NOMO-1 (cell line): ENCODE measurements at regions not wholly inside any gene's neighbourhood (a gene's known extent, or its start where the extent isn't known, plus 50 kb on each side); places are given as distances from the start of the nearest gene placed in this dataset.
"Not testable (repeated sequence)": the region's sequence is repeated elsewhere in the genome, so short reads cannot be mapped to it uniquely, and the experiment has no call there.

ENCODE experiments used
- DNase-seq, 2 experiments: peaks; one replicate each; lab custom pipeline; 2025; ENCODE audit not compliant: unreplicated experiment in 2 of 2; lab: John Stamatoyannopoulos, UW

- no peak for DNase-seq
Observed at GRCh38 chr18:78239090-78239457, 740.5 kb upstream of the SALL3 start.

- no peak for DNase-seq
Observed at GRCh38 chr18:78240101-78240500, 739.5 kb upstream of the SALL3 start.

- no peak for DNase-seq
Observed at GRCh38 chr18:78240627-78241252, 738.9 kb upstream of the SALL3 start.

- no peak for DNase-seq
Observed at GRCh38 chr18:78241535-78242253, 737.9 kb upstream of the SALL3 start.

GRCh38 chr18:78242254-78242643, 737.4 kb upstream of the SALL3 start:
- DNase-seq: no peak

- no peak for DNase-seq
Observed at GRCh38 chr18:78242806-78243205, 736.8 kb upstream of the SALL3 start.

GRCh38 chr18:78244779-78245178, 734.8 kb upstream of the SALL3 start:
- no peak for DNase-seq

GRCh38 chr18:78245451-78245850, 734.2 kb upstream of the SALL3 start:
- no peak for DNase-seq

- no peak for DNase-seq
Observed at GRCh38 chr18:78246050-78246449, 733.6 kb upstream of the SALL3 start.

GRCh38 chr18:78246588-78246987, 733.0 kb upstream of the SALL3 start:
- no peak for DNase-seq

GRCh38 chr18:78247615-78248289, 731.9 kb upstream of the SALL3 start:
- no peak for DNase-seq

GRCh38 chr18:78255013-78255412, 724.6 kb upstream of the SALL3 start:
- DNase-seq: no peak

GRCh38 chr18:78268226-78268988, 711.2 kb upstream of the SALL3 start:
- DNase-seq: no peak

- no peak for DNase-seq
Observed at GRCh38 chr18:78271790-78272189, 707.8 kb upstream of the SALL3 start.

- DNase-seq: no peak
Observed at GRCh38 chr18:78273876-78274275, 705.7 kb upstream of the SALL3 start.

GRCh38 chr18:78283425-78283824, 696.2 kb upstream of the SALL3 start:
- not testable (repeated sequence) for DNase-seq

GRCh38 chr18:78292618-78293380, 686.8 kb upstream of the SALL3 start:
- DNase-seq: no peak

GRCh38 chr18:78293540-78293939, 686.1 kb upstream of the SALL3 start:
- DNase-seq: no peak

GRCh38 chr18:78293940-78294541, 685.6 kb upstream of the SALL3 start:
- DNase-seq: no peak

- no peak for DNase-seq
Observed at GRCh38 chr18:78295262-78295661, 684.4 kb upstream of the SALL3 start.
